ENCODE measurements at regions not wholly inside any gene's neighbourhood (a gene's known extent, or its start where the extent isn't known, plus 50 kb on each side); places are given as distances from the start of the nearest gene placed in this dataset.

DNA sequence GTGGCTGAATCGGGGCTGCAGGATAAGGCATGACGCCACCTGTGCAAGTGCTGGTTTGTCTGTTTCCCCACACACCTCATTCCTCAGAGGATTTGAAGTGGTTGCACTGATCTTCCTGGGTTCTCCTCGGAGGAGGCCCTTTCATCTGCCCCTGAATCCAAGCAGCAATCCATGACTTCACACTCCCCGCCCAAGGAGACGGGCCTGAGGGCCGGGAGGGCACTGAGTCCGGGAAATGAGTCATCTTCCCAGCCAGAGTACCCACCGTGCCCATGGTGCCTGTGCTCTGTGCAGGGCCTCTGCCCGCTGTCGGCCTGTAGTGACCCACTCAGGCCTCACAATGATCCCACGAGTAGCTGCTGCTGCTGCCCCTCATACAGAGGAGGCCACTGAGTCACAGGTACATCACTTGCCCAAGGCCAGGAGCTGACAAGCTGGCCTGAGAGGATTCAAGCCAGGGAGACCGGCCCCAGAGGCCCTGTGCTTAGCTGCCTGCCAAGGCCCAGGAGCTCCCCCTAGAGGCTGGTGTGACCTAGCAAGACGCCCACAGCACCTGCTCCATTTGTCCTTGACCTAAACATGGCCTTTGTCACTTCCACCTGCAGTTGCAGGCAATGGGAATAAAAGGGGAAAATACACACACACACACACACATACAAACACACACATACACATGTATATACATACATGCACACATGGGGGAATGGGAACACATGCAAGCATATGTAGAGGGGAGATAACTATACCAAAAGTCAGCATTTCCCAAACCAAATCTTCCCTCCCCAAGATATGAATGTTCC, 240.0 kb downstream of the C16orf95 start:
- Mint-ChIP-seq H3K4me3 (no peak overlapping the region), H3K4me1 (peaks cover 55% of the 10 kb centered on the region)

GRCh38 chr16:87077750-87078127, 239.5 kb downstream of the C16orf95 start:
- no peak for DNase-seq
- Mint-ChIP-seq H3K27ac (no peak overlapping the region), H3K4me1 (peaks cover 49% of the 10 kb centered on the region), H3K9me3 (peaks cover 71% of the 10 kb centered on the region), H3K27me3 (ENCODE audit: low read depth, poor library complexity) (peaks cover 13% of the 10 kb centered on the region), H3K4me3 (no peak overlapping the region), H3K36me3 (ENCODE audit: low read depth) (peaks cover 52% of the 10 kb centered on the region)
- no peak for TF ChIP-seq CTCF (IDR thresholded peaks at IDR 0.05)

More for the DNA sequence above, 240.0 kb downstream of the C16orf95 start:
- Mint-ChIP-seq H3K27me3 (ENCODE audit: low read depth, poor library complexity) (peaks cover 13% of the 10 kb centered on the region), H3K9me3 (peaks cover 66% of the 10 kb centered on the region), H3K36me3 (ENCODE audit: low read depth) (peaks cover 46% of the 10 kb centered on the region), H3K27ac (no peak overlapping the region)
- peak; percentile 67 for DNase-seq
- TF ChIP-seq CTCF (IDR thresholded peaks at IDR 0.05): peak; percentile 62

GRCh38 chr16:87080571-87081167, 236.5 kb downstream of the C16orf95 start:
- DNase-seq: no peak
- Mint-ChIP-seq H3K27ac (no peak overlapping the region), H3K27me3 (ENCODE audit: low read depth, poor library complexity) (peaks cover 13% of the 10 kb centered on the region), H3K9me3 (peaks cover 89% of the 10 kb centered on the region), H3K4me3 (no peak overlapping the region), H3K36me3 (ENCODE audit: low read depth) (peaks cover 70% of the 10 kb centered on the region), H3K4me1 (peaks cover 23% of the 10 kb centered on the region)
- no peak for TF ChIP-seq CTCF (IDR thresholded peaks at IDR 0.05)

DNA sequence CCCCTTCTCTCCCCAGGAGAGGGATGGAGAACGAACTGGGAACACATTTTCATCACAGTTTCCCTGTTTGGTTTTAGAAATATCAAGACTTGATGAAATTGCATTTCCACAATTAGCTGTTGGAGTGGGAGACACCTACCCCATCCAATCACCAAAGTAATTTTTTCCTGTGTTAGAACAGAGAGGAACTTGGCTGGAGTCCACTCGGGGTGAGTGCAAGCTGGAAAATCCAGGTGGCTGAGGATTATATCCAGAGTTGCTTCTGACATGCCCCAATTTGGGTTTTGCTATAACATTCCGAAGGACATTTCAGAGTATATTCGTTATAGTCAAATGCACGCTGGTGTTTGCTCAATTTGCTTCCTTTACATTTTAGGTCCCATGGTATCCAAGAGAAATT, 231.8 kb downstream of the C16orf95 start:
- no peak for TF ChIP-seq CTCF (IDR thresholded peaks at IDR 0.05)
- no peak for DNase-seq
- peaks cover 6% of the 10 kb centered on the region for H3K27me3 Mint-ChIP-seq (ENCODE audit: low read depth, poor library complexity)
- peaks cover 52% of the 10 kb centered on the region for H3K36me3 Mint-ChIP-seq (ENCODE audit: low read depth)
- peaks cover 14% of the 10 kb centered on the region for H3K4me1 Mint-ChIP-seq
- no peak overlapping the region for H3K4me3 Mint-ChIP-seq
- no peak overlapping the region for H3K27ac Mint-ChIP-seq
- H3K9me3 Mint-ChIP-seq: peaks cover 76% of the 10 kb centered on the region

DNA sequence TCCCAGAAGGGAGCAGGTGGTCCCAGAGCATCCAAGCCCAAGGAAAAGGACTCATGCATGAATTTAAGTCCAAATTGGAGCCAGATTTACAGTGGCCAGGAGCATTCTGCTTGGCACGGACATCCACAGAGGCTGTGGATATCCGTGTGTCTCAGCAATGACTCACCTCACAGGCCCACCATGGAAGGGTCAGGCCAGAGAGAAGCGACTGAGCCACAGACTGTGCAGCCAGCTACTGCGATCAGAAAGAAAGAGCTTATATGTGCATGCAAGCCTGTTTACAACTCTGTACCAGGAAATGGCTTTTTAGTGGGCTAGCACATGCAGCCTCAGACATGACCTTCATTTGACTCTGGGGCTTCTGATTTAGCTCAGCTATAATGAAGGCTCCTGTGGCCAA, 231.0 kb downstream of the C16orf95 start:
- H3K4me3 Mint-ChIP-seq: no peak overlapping the region
- peaks cover 73% of the 10 kb centered on the region for H3K9me3 Mint-ChIP-seq
- DNase-seq: no peak
- peaks cover 3% of the 10 kb centered on the region for H3K27me3 Mint-ChIP-seq (ENCODE audit: low read depth, poor library complexity)
- TF ChIP-seq CTCF (IDR thresholded peaks at IDR 0.05): no peak
- H3K4me1 Mint-ChIP-seq: peaks cover 14% of the 10 kb centered on the region
- peaks cover 45% of the 10 kb centered on the region for H3K36me3 Mint-ChIP-seq (ENCODE audit: low read depth)
- H3K27ac Mint-ChIP-seq: no peak overlapping the region

Data from nephron progenitor cell (in vitro differentiated cells).